ENCODE measurements at regions not wholly inside any gene's neighbourhood (a gene's known extent, or its start where the extent isn't known, plus 50 kb on each side); places are given as distances from the start of the nearest gene placed in this dataset.

GRCh38 chr11:135075740-135076139, 663.7 kb upstream of the B3GAT1 start:
- DNase-seq (peak in 1 of 2 donors; percentile 31), ATAC-seq (no peak)
- TF ChIP-seq POLR2A (IDR thresholded peaks at IDR 0.05) (no peak), CTCF (IDR thresholded peaks at IDR 0.05 in 4 of 5, conservative IDR thresholded peaks at IDR 0.05 in 1 of 5) (peak in 3 of 5 experiments; percentile 34 to 48 (median 35))
- H3K27ac ChIP-seq, result no peak overlapping the region
- no peak overlapping the region for H3K4me3 ChIP-seq
- no peaks in the 10 kb centered on the region for H3K4me1 ChIP-seq
- H3K9me3 ChIP-seq, result no peaks in the 10 kb centered on the region
- in situ Hi-C loops (cut with MboI; ENCODE audit: low sequenced_read_pairs in 4 of 4), result no loop called here
- no peaks in the 10 kb centered on the region for H3K36me3 ChIP-seq
- intact Hi-C loops (cut with DNase I; ENCODE audit: low total_unique reads), result no loop called here
- no peaks in the 10 kb centered on the region for H3K27me3 ChIP-seq

GRCh38 chr11:135074397-135074998, 662.5 kb upstream of the B3GAT1 start:
- ATAC-seq (no peak), DNase-seq (no peak)
- in situ Hi-C loops (cut with MboI; ENCODE audit: low sequenced_read_pairs in 4 of 4), result no loop called here
- intact Hi-C loops (cut with DNase I; ENCODE audit: low total_unique reads), result no loop called here
- Histone ChIP-seq H3K27ac (no peak overlapping the region), H3K36me3 (no peaks in the 10 kb centered on the region), H3K4me1 (no peaks in the 10 kb centered on the region), H3K4me3 (no peak overlapping the region), H3K27me3 (no peaks in the 10 kb centered on the region), H3K9me3 (no peaks in the 10 kb centered on the region)
- no peak for TF ChIP-seq POLR2A (IDR thresholded peaks at IDR 0.05)
- no peak for TF ChIP-seq CTCF (IDR thresholded peaks at IDR 0.05 in 4 of 5, conservative IDR thresholded peaks at IDR 0.05 in 1 of 5)

- H3K27me3 ChIP-seq, result no peaks in the 10 kb centered on the region
- no peak for ATAC-seq
- no peaks in the 10 kb centered on the region for H3K36me3 ChIP-seq
- in situ Hi-C loops (cut with MboI; ENCODE audit: low sequenced_read_pairs in 4 of 4), result no loop called here
- intact Hi-C loops (cut with DNase I; ENCODE audit: low total_unique reads), result no loop called here
- H3K4me3 ChIP-seq, result no peak overlapping the region
- no peak for DNase-seq
- no peak for TF ChIP-seq POLR2A (IDR thresholded peaks at IDR 0.05)
- TF ChIP-seq CTCF (IDR thresholded peaks at IDR 0.05 in 4 of 5, conservative IDR thresholded peaks at IDR 0.05 in 1 of 5), result no peak
- H3K9me3 ChIP-seq, result no peaks in the 10 kb centered on the region
- H3K4me1 ChIP-seq, result no peaks in the 10 kb centered on the region
- no peak overlapping the region for H3K27ac ChIP-seq
These were observed 661.8 kb upstream of the B3GAT1 start for GRCh38 chr11:135073870-135074269.

GRCh38 chr11:135073381-135073780, 661.3 kb upstream of the B3GAT1 start:
- no peak for TF ChIP-seq CTCF (IDR thresholded peaks at IDR 0.05 in 4 of 5, conservative IDR thresholded peaks at IDR 0.05 in 1 of 5)
- no peak for TF ChIP-seq POLR2A (IDR thresholded peaks at IDR 0.05)
- no peak for ATAC-seq
- DNase-seq, result no peak
- intact Hi-C loops (cut with DNase I; ENCODE audit: low total_unique reads) (no loop called here), in situ Hi-C loops (cut with MboI; ENCODE audit: low sequenced_read_pairs in 4 of 4) (no loop called here)
- H3K27me3 ChIP-seq, result no peaks in the 10 kb centered on the region
- no peaks in the 10 kb centered on the region for H3K4me1 ChIP-seq
- no peak overlapping the region for H3K27ac ChIP-seq
- H3K4me3 ChIP-seq, result no peak overlapping the region
- H3K9me3 ChIP-seq, result no peaks in the 10 kb centered on the region
- no peaks in the 10 kb centered on the region for H3K36me3 ChIP-seq

- in situ Hi-C loops (cut with MboI; ENCODE audit: low sequenced_read_pairs in 4 of 4), result no loop called here
- Histone ChIP-seq H3K36me3 (no peaks in the 10 kb centered on the region), H3K9me3 (no peaks in the 10 kb centered on the region), H3K4me1 (no peaks in the 10 kb centered on the region), H3K27ac (no peak overlapping the region), H3K4me3 (no peak overlapping the region), H3K27me3 (no peaks in the 10 kb centered on the region)
- TF ChIP-seq CTCF (IDR thresholded peaks at IDR 0.05 in 4 of 5, conservative IDR thresholded peaks at IDR 0.05 in 1 of 5) (no peak), POLR2A (IDR thresholded peaks at IDR 0.05) (no peak)
- no peak for DNase-seq
- no peak for ATAC-seq
- intact Hi-C loops (cut with DNase I; ENCODE audit: low total_unique reads), result no loop called here
These were observed 657.8 kb upstream of the B3GAT1 start for GRCh38 chr11:135069890-135070289.
